ENCODE measurements at regions not wholly inside any gene's neighbourhood (a gene's known extent, or its start where the extent isn't known, plus 50 kb on each side); places are given as distances from the start of the nearest gene placed in this dataset.

- H3K27me3 ChIP-seq (ENCODE audit: insufficient read depth, poor library complexity, severe bottlenecking): no peaks in the 10 kb centered on the region
- H3K27ac ChIP-seq (replicated peaks): no peak overlapping the region
- TF ChIP-seq REST (IDR thresholded peaks at IDR 0.05; ENCODE audit: insufficient replicate concordance, low read depth): no peak
- TF ChIP-seq POLR2AphosphoS5 (IDR thresholded peaks at IDR 0.05; ENCODE audit: low read depth): no peak
- no peak for TF ChIP-seq SPI1 (IDR thresholded peaks at IDR 0.05; ENCODE audit: borderline replicate concordance, low read depth)
- no peak for TF ChIP-seq GABPA (IDR thresholded peaks at IDR 0.05; ENCODE audit: low read depth)
- TF ChIP-seq CTCF (IDR thresholded peaks at IDR 0.05; ENCODE audit: insufficient read depth, low read length): no peak
- no peak overlapping the region for H3K4me3 ChIP-seq (replicated peaks; ENCODE audit: insufficient read depth, low read length)
- no peak for DNase-seq (ENCODE audit: low read depth in 1 of 2, low spot score in 1 of 2)
These were observed 100.7 kb upstream of the ATP1B1 start for GRCh38 chr1:169005776-169006175.

GRCh38 chr1:169009666-169010065 is 96.8 kb upstream of the ATP1B1 start:
- TF ChIP-seq SPI1 (IDR thresholded peaks at IDR 0.05; ENCODE audit: borderline replicate concordance, low read depth): no peak
- no peak overlapping the region for H3K4me3 ChIP-seq (replicated peaks; ENCODE audit: insufficient read depth, low read length)
- no peaks in the 10 kb centered on the region for H3K27me3 ChIP-seq (ENCODE audit: insufficient read depth, poor library complexity, severe bottlenecking)
- DNase-seq (ENCODE audit: low read depth in 1 of 2, low spot score in 1 of 2): no peak
- H3K27ac ChIP-seq (replicated peaks): no peak overlapping the region

- Histone ChIP-seq H3K27me3 (ENCODE audit: insufficient read depth, poor library complexity, severe bottlenecking) (no peaks in the 10 kb centered on the region), H3K27ac (replicated peaks) (no peak overlapping the region), H3K4me3 (replicated peaks; ENCODE audit: insufficient read depth, low read length) (no peak overlapping the region)
- no peak for DNase-seq (ENCODE audit: low read depth in 1 of 2, low spot score in 1 of 2)
- TF ChIP-seq POLR2AphosphoS5 (IDR thresholded peaks at IDR 0.05; ENCODE audit: low read depth) (no peak), REST (IDR thresholded peaks at IDR 0.05; ENCODE audit: insufficient replicate concordance, low read depth) (no peak), GABPA (IDR thresholded peaks at IDR 0.05; ENCODE audit: low read depth) (no peak), SPI1 (IDR thresholded peaks at IDR 0.05; ENCODE audit: borderline replicate concordance, low read depth) (no peak), CTCF (IDR thresholded peaks at IDR 0.05; ENCODE audit: insufficient read depth, low read length) (no peak)
These were observed 94.1 kb upstream of the ATP1B1 start for GRCh38 chr1:169012416-169012815.

GRCh38 chr1:169013821-169014220 is 92.7 kb upstream of the ATP1B1 start:
- TF ChIP-seq POLR2AphosphoS5 (IDR thresholded peaks at IDR 0.05; ENCODE audit: low read depth) (no peak), CTCF (IDR thresholded peaks at IDR 0.05; ENCODE audit: insufficient read depth, low read length) (no peak)
- Histone ChIP-seq H3K27ac (replicated peaks) (no peak overlapping the region), H3K4me3 (replicated peaks; ENCODE audit: insufficient read depth, low read length) (no peak overlapping the region), H3K27me3 (ENCODE audit: insufficient read depth, poor library complexity, severe bottlenecking) (no peaks in the 10 kb centered on the region)
- DNase-seq (ENCODE audit: low read depth in 1 of 2, low spot score in 1 of 2): no peak
